Right cardiac atrium (tissue), 5 donors: ENCODE measurements at regions not wholly inside any gene's neighbourhood (a gene's known extent, or its start where the extent isn't known, plus 50 kb on each side); places are given as distances from the start of the nearest gene placed in this dataset.
"Not testable (repeated sequence)": the region's sequence is repeated elsewhere in the genome, so short reads cannot be mapped to it uniquely, and the experiment has no call there.

Source experiments
- ATAC-seq, 2 donors: fragments of 200-7000 bp; cut with Tn5 transposase; one replicate each; pipeline versions ENCODE4 v1.8.0 to v1.9.1; 2020; ENCODE audit warnings: moderate library complexity in 2 of 2, mild to moderate bottlenecking in 1 of 2
- DNase-seq, 3 donors: peaks; one replicate each; pipeline ENCODE4 v3.0.0-alpha.2; 2020
- H3K27ac ChIP-seq: one replicate; pipeline ENCODE4 v1.5.1; 2013; ENCODE audit warnings: mild to moderate bottlenecking, low read length, control low read depth, moderate library complexity
- H3K27me3 ChIP-seq: one replicate; pipeline ENCODE4 v1.6.1; 2013; ENCODE audit not compliant: control insufficient read depth, insufficient read depth
- H3K4me1 ChIP-seq: one replicate; pipeline ENCODE4 v1.6.1; 2013; ENCODE audit warnings: low read length; ENCODE audit not compliant: control insufficient read depth, insufficient read depth
- H3K4me3 ChIP-seq: one replicate; pipeline ENCODE4 v1.5.1; 2013; ENCODE audit warnings: low read length, control low read depth
- H3K9me3 ChIP-seq: one replicate; pipeline ENCODE4 v1.6.1; 2013; ENCODE audit warnings: low read length; ENCODE audit not compliant: control insufficient read depth
- WGBS: extraction: QIAGEN DNeasy Blood & Tissue Kit; methylation state at CpG from one replicate; pipeline ENCODE4 v1.1.7; 2013; 5-methylcytosine and 5-hydroxymethylcytosine counted together
- intact Hi-C, 4 donors: fragments of 100-400 bp; cut with DNase I; formaldehyde crosslinking; loops; one replicate each; pipeline versions ENCODE4 v1.11.0 to v1.14.0; 2022 to 2023
- donor health status: healthy with polysubstance abuse.
- donor health status: DM: no; HTN: yes; CAD: no.
- donor health status: DM: no; HTN: no; CAD: no.
- donor health status: DM: no; HTN: yes; CAD: no; lungs with severe emphysema.
- donor health status: DM: yes; HTN: yes; CAD: no.

DNA sequence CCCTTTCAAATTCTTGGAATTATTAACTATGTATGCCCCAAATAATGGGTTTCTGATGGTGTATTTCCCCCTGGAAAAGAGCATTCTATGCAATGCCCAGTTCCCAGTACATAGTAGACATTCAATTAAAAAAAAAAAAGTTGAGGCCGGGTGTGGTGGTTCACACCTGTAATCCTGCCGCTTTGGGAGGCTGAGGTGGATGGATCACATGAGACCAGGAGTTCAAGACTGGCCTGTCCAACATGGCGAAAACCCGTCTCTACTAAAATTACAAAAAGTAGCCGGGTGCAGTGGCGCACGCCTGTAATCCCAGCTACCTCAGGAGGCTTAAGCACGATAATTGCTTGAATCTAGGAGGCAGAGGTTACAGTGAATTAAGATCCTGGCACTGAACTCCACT is 83.3 kb upstream of the ZNF217 start:
- no peaks in the 10 kb centered on the region for H3K27me3 ChIP-seq
- intact Hi-C loops: no loop called here
- no peak for DNase-seq
- no peaks in the 10 kb centered on the region for H3K4me1 ChIP-seq
- no peaks in the 10 kb centered on the region for H3K9me3 ChIP-seq
- no peak overlapping the region for H3K27ac ChIP-seq
- H3K4me3 ChIP-seq: no peak overlapping the region
- ATAC-seq: peak in 1 of 2 donors; percentile 41
- WGBS: 85% methylated on average over 8 of the region's 8 CpGs

GRCh38 chr20:53676519-53676822 is 82.8 kb upstream of the ZNF217 start:
- H3K4me1 ChIP-seq: no peaks in the 10 kb centered on the region
- no peak overlapping the region for H3K27ac ChIP-seq
- H3K4me3 ChIP-seq: no peak overlapping the region
- H3K27me3 ChIP-seq: no peaks in the 10 kb centered on the region
- H3K9me3 ChIP-seq: no peaks in the 10 kb centered on the region
- DNase-seq (no peak), ATAC-seq (no peak)
- WGBS: 65% methylated on average over 2 of the region's 2 CpGs
- intact Hi-C loops: no loop called here

- Histone ChIP-seq H3K4me3 (no peak overlapping the region), H3K4me1 (no peaks in the 10 kb centered on the region), H3K27me3 (no peaks in the 10 kb centered on the region), H3K9me3 (no peaks in the 10 kb centered on the region), H3K27ac (no peak overlapping the region)
- intact Hi-C loops: no loop called here
- ATAC-seq: no peak
- DNase-seq: no peak
- 91% methylated on average over 10 of the region's 10 CpGs for WGBS
Observed at GRCh38 chr20:53672484-53673129, 79.0 kb upstream of the ZNF217 start.

DNA sequence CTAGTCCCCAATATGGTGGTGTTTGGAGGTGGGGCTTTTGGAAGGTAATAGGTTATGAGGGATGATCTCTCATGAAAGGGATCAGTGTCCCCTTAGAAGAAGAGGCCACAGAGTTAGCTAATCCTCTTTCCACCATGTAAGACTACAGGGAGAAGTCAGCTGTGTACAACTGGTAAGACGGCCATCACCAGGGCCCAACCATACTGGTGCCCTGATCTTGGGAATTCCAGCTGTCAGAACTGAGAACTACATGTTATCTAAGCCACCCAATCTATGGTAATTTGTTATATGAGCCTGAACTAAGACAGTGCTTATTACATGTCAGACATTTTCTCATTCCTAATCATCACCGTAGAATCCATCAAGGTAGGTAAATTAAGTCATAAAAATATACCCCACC is 77.7 kb upstream of the ZNF217 start:
- 97% methylated on average over 2 of the region's 2 CpGs for WGBS
- Histone ChIP-seq H3K9me3 (no peaks in the 10 kb centered on the region), H3K27ac (no peak overlapping the region), H3K27me3 (no peaks in the 10 kb centered on the region), H3K4me1 (no peaks in the 10 kb centered on the region), H3K4me3 (no peak overlapping the region)
- no peak for ATAC-seq
- intact Hi-C loops: no loop called here
- no peak for DNase-seq

- H3K4me3 ChIP-seq, H3K4me1 ChIP-seq, DNase-seq, H3K9me3 ChIP-seq, intact Hi-C loops, H3K27me3 ChIP-seq, H3K27ac ChIP-seq, ATAC-seq: not testable (repeated sequence)
- 94% methylated on average over 16 of the region's 16 CpGs for WGBS
Observed at GRCh38 chr20:53669517-53670313, 76.1 kb upstream of the ZNF217 start.

DNA sequence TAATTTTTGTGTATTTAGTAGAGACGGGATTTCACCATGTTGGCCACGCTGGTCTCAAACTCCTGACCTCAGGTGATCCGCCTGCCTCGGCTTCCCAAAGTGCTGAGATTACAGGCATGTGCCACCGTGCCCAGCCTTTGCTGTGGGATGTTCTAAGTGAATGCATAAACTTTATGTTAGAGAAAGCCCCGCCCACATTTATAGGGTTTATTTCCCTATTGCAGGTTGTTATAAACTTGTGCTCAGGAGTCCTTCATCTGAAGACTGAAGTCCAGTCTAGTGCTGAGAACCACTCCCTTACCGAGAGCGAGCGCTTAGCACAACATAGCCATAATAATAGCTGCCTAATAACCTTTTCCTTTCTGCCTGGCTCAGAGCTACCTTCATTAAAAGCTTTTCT is 75.4 kb upstream of the ZNF217 start:
- Histone ChIP-seq H3K9me3 (no peaks in the 10 kb centered on the region), H3K27me3 (no peaks in the 10 kb centered on the region), H3K27ac (no peak overlapping the region), H3K4me1 (no peaks in the 10 kb centered on the region), H3K4me3 (no peak overlapping the region)
- WGBS: 92% methylated on average over 9 of the region's 9 CpGs
- intact Hi-C loops: no loop called here
- DNase-seq: no peak
- no peak for ATAC-seq

GRCh38 chr20:53666144-53666543 is 72.5 kb upstream of the ZNF217 start:
- H3K4me1 ChIP-seq: no peaks in the 10 kb centered on the region
- no peak for DNase-seq
- intact Hi-C loops: no loop called here
- ATAC-seq: no peak
- no peaks in the 10 kb centered on the region for H3K9me3 ChIP-seq
- no peak overlapping the region for H3K4me3 ChIP-seq
- no peaks in the 10 kb centered on the region for H3K27me3 ChIP-seq
- H3K27ac ChIP-seq: no peak overlapping the region
- 97% methylated on average over 6 of the region's 6 CpGs for WGBS

GRCh38 chr20:53664121-53664520 is 70.5 kb upstream of the ZNF217 start:
- no peak overlapping the region for H3K27ac ChIP-seq
- no peaks in the 10 kb centered on the region for H3K4me1 ChIP-seq
- intact Hi-C loops: no loop called here
- H3K9me3 ChIP-seq: no peaks in the 10 kb centered on the region
- no peaks in the 10 kb centered on the region for H3K27me3 ChIP-seq
- H3K4me3 ChIP-seq: no peak overlapping the region
- WGBS: 88% methylated on average over 4 of the region's 4 CpGs
- DNase-seq (no peak), ATAC-seq (no peak)

DNA sequence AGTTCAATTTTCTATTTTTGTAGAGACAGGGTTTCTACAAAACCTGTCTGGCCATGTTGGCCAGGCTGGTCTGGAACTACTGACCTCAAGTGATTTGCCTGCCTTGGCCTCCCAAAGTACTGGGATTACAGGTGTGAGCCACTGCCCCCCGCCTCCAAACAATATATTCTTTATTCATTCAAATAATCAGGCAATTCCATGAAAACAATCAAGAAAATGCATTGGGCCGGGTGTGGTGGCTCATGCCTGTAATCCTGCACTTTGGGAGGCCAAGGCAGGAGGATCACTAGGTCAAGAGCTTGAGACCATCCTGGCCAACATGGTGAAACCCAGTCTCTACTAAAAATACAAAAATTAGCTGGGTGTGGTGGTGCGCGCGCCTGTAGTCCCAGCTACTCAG is 69.9 kb upstream of the ZNF217 start:
- H3K9me3 ChIP-seq, H3K4me1 ChIP-seq, ATAC-seq, H3K27ac ChIP-seq, intact Hi-C loops, H3K4me3 ChIP-seq, DNase-seq, H3K27me3 ChIP-seq: not testable (repeated sequence)
- WGBS: 97% methylated on average over 5 of the region's 5 CpGs

DNA sequence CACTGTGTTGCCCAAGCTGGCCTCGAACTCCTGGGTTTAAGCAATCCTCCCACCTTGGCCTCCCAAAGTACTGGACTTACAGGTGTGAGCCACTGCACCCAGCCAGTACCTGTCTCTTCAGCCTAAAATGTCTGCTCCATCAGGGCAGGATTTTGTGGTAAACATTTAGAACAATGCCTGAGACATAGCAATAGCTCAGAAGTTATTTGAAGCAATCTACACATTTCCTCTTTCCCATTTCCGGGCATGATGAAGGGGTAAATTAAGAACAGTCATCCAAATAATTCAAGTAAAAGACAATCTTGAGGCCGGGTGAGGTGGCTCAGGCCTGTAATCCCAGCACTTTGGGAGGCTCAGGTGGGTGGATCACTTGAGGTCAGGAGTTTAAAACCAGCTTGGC is 69.0 kb upstream of the ZNF217 start:
- no peak for DNase-seq
- Histone ChIP-seq H3K4me3 (no peak overlapping the region), H3K4me1 (no peaks in the 10 kb centered on the region), H3K27ac (no peak overlapping the region), H3K9me3 (no peaks in the 10 kb centered on the region), H3K27me3 (no peaks in the 10 kb centered on the region)
- intact Hi-C loops: no loop called here
- 70% methylated on average over 3 of the region's 3 CpGs for WGBS
- ATAC-seq: no peak

DNA sequence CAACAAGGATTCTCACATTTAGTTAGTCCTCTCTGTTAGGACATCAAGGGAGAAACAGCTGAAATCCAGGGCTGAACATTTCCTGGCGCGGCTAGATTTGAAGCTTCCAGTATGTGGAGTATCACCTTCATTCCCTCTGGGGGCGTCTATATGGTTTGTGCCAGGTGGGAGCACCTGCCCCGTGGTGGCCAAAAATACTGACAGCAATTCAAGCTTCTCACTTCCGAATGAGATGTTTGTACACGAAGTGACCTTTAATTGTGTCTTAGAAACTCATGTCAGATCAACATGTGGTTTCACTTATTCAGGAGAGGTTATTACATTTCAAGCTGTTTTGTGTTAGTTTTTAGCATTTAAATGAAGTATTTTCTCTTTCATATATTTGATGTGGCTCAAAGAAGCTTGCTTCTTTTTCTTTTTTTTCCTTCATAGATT is 67.3 kb upstream of the ZNF217 start:
- DNase-seq: no peak
- ATAC-seq: peak in 1 of 2 donors; percentile 25
- H3K4me1 ChIP-seq: no peaks in the 10 kb centered on the region

More for the DNA sequence above, 67.3 kb upstream of the ZNF217 start:
- Histone ChIP-seq H3K9me3 (no peaks in the 10 kb centered on the region), H3K4me3 (no peak overlapping the region), H3K27ac (peak overlapping the region; percentile 61), H3K27me3 (no peaks in the 10 kb centered on the region)
- intact Hi-C loops: no loop called here
- 46% methylated on average over 6 of the region's 6 CpGs for WGBS
